ENCODE measurements at regions not wholly inside any gene's neighbourhood (a gene's known extent, or its start where the extent isn't known, plus 50 kb on each side); places are given as distances from the start of the nearest gene placed in this dataset.
"Not testable (repeated sequence)": the region's sequence is repeated elsewhere in the genome, so short reads cannot be mapped to it uniquely, and the experiment has no call there.

GRCh38 chr16:87153326-87153725 lies 163.9 kb downstream of the C16orf95 start:
- no peak overlapping the region for H3K4me3 ChIP-seq (ENCODE audit: insufficient read depth, low read depth, low read length)
- no peaks in the 10 kb centered on the region for H3K36me3 ChIP-seq (ENCODE audit: insufficient read depth, low read length)
- peaks cover 17% of the 10 kb centered on the region for H3K27me3 Mint-ChIP-seq (ENCODE audit: low read depth, unreplicated experiment)
- no peak overlapping the region for H3K9ac ChIP-seq (ENCODE audit: low read length)
- peaks cover 19% of the 10 kb centered on the region for H3K9me3 Mint-ChIP-seq (ENCODE audit: unreplicated experiment)
- peaks cover 7% of the 10 kb centered on the region for H3K4me1 ChIP-seq (ENCODE audit: insufficient read depth, low read length)
- no peaks in the 10 kb centered on the region for H3K27me3 ChIP-seq (ENCODE audit: insufficient read depth, low read length)
- no peak overlapping the region for H3K27ac ChIP-seq (ENCODE audit: low read depth, low read length)
- no peaks in the 10 kb centered on the region for H4K20me1 ChIP-seq (ENCODE audit: insufficient read depth, low read length)
- no peaks in the 10 kb centered on the region for H3K4me1 Mint-ChIP-seq (ENCODE audit: low read depth, unreplicated experiment)
- H3K4me2 ChIP-seq (ENCODE audit: low read length): no peak overlapping the region
- no peak overlapping the region for H2AFZ ChIP-seq (ENCODE audit: low read depth, low read length)
- no peak for DNase-seq (ENCODE audit: low read depth)
- FAIRE-seq: no peak
- peaks cover 2% of the 10 kb centered on the region for H3K36me3 Mint-ChIP-seq (ENCODE audit: low read depth, unreplicated experiment)
- no peak overlapping the region for H3K27ac Mint-ChIP-seq (ENCODE audit: unreplicated experiment)
- H3K9me3 ChIP-seq (ENCODE audit: insufficient read depth, low read depth, low read length): no peaks in the 10 kb centered on the region
- no peak overlapping the region for H3K4me3 Mint-ChIP-seq (ENCODE audit: unreplicated experiment)
- H3K79me2 ChIP-seq (ENCODE audit: insufficient read depth, low read length): no peaks in the 10 kb centered on the region
- TF ChIP-seq EZH2 (IDR thresholded peaks at IDR 0.05; ENCODE audit: insufficient read depth, low read length) (no peak), CTCF (IDR thresholded peaks at IDR 0.05; ENCODE audit: insufficient read depth, low read depth, low read length) (no peak)

DNA sequence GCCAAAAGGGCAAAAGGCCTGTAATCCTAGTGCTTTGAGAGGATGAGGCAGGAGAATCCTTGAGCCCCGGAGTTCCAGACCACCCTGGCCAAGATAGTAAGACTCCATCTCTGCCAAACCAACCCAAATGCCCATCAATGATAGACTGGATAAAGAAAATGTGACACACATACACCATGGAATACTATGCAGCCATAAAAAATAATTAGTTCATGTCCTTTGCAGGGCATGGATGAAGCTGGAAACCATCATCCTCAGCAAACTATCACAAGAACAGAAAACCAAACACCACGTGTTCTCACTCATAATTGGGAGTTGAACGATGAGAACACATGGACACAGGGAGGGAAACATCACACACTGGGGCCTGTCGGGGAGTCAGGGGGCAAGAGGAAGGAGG lies 161.9 kb downstream of the C16orf95 start:
- not testable (repeated sequence) for H3K36me3 Mint-ChIP-seq (ENCODE audit: low read depth, unreplicated experiment)

GRCh38 chr16:87156195-87156594 lies 161.0 kb downstream of the C16orf95 start:
- no peak for FAIRE-seq
- H3K4me3 Mint-ChIP-seq (ENCODE audit: unreplicated experiment): no peak overlapping the region
- H3K36me3 Mint-ChIP-seq (ENCODE audit: low read depth, unreplicated experiment): peaks cover 2% of the 10 kb centered on the region

More for the DNA sequence above, 161.9 kb downstream of the C16orf95 start:
- H4K20me1 ChIP-seq (ENCODE audit: insufficient read depth, low read length); H3K4me3 Mint-ChIP-seq (ENCODE audit: unreplicated experiment); FAIRE-seq; H3K79me2 ChIP-seq (ENCODE audit: insufficient read depth, low read length); H3K4me1 ChIP-seq (ENCODE audit: insufficient read depth, low read length); H3K27me3 ChIP-seq (ENCODE audit: insufficient read depth, low read length); H3K36me3 ChIP-seq (ENCODE audit: insufficient read depth, low read length); H3K27ac ChIP-seq (ENCODE audit: low read depth, low read length); H3K9ac ChIP-seq (ENCODE audit: low read length); H3K4me1 Mint-ChIP-seq (ENCODE audit: low read depth, unreplicated experiment); H3K4me3 ChIP-seq (ENCODE audit: insufficient read depth, low read depth, low read length); H3K9me3 ChIP-seq (ENCODE audit: insufficient read depth, low read depth, low read length); DNase-seq (ENCODE audit: low read depth); H3K27ac Mint-ChIP-seq (ENCODE audit: unreplicated experiment); H3K4me2 ChIP-seq (ENCODE audit: low read length); H2AFZ ChIP-seq (ENCODE audit: low read depth, low read length): not testable (repeated sequence)
- H3K9me3 Mint-ChIP-seq (ENCODE audit: unreplicated experiment): peaks cover 13% of the 10 kb centered on the region
- peaks cover 16% of the 10 kb centered on the region for H3K27me3 Mint-ChIP-seq (ENCODE audit: low read depth, unreplicated experiment)

More at GRCh38 chr16:87156195-87156594, 161.0 kb downstream of the C16orf95 start:
- H3K27ac Mint-ChIP-seq (ENCODE audit: unreplicated experiment): no peak overlapping the region
- H3K27me3 Mint-ChIP-seq (ENCODE audit: low read depth, unreplicated experiment): peaks cover 22% of the 10 kb centered on the region
- peaks cover 2% of the 10 kb centered on the region for H3K4me1 Mint-ChIP-seq (ENCODE audit: low read depth, unreplicated experiment)
- H3K4me2 ChIP-seq (ENCODE audit: low read length): no peak overlapping the region
- H2AFZ ChIP-seq (ENCODE audit: low read depth, low read length): no peak overlapping the region
- peaks cover 2% of the 10 kb centered on the region for H3K4me1 ChIP-seq (ENCODE audit: insufficient read depth, low read length)
- no peak overlapping the region for H3K27ac ChIP-seq (ENCODE audit: low read depth, low read length)
- no peak overlapping the region for H3K4me3 ChIP-seq (ENCODE audit: insufficient read depth, low read depth, low read length)
- TF ChIP-seq CTCF (IDR thresholded peaks at IDR 0.05; ENCODE audit: insufficient read depth, low read depth, low read length): no peak
- TF ChIP-seq EZH2 (IDR thresholded peaks at IDR 0.05; ENCODE audit: insufficient read depth, low read length): no peak
- H3K9me3 ChIP-seq (ENCODE audit: insufficient read depth, low read depth, low read length): no peaks in the 10 kb centered on the region
- no peaks in the 10 kb centered on the region for H4K20me1 ChIP-seq (ENCODE audit: insufficient read depth, low read length)
- H3K27me3 ChIP-seq (ENCODE audit: insufficient read depth, low read length): no peaks in the 10 kb centered on the region
- H3K79me2 ChIP-seq (ENCODE audit: insufficient read depth, low read length): no peaks in the 10 kb centered on the region
- no peaks in the 10 kb centered on the region for H3K36me3 ChIP-seq (ENCODE audit: insufficient read depth, low read length)
- no peak for DNase-seq (ENCODE audit: low read depth)
- H3K9ac ChIP-seq (ENCODE audit: low read length): no peak overlapping the region
- peaks cover 13% of the 10 kb centered on the region for H3K9me3 Mint-ChIP-seq (ENCODE audit: unreplicated experiment)

Data from astrocyte (in vitro differentiated cells and primary cell).